GM18867 (cell line): ENCODE measurements at regions not wholly inside any gene's neighbourhood (a gene's known extent, or its start where the extent isn't known, plus 50 kb on each side); places are given as distances from the start of the nearest gene placed in this dataset.

Experiments
- ATAC-seq: cut with Tn5 transposase; IDR thresholded peaks from one replicate; pipeline ENCODE4 v1.9.1; 2021; ENCODE audit warnings: mild to moderate bottlenecking, moderate library complexity; ENCODE audit not compliant: unreplicated experiment

DNA sequence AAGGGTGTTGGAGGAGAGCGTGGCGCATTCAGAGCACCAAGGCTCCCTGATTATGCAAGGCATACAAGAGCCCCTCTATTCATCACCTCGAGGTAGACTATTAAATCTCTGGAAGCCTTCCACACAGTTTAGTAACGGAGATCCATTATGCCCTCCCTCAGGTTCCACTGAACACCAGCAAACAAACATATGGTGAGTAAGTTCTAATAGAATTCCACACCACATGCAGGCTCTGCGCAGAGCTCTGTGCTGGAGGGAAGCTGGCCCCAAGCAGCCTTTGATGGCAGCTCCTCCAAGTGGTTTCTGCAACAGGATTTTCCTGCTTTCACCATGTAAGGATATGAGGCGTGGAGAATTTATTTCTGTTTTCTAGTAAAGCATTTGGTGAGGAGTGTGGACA is 238.6 kb downstream of the C1D start:
- ATAC-seq, result no peak

GRCh38 chr2:67825476-67825875 is 237.3 kb downstream of the C1D start:
- no peak for ATAC-seq

DNA sequence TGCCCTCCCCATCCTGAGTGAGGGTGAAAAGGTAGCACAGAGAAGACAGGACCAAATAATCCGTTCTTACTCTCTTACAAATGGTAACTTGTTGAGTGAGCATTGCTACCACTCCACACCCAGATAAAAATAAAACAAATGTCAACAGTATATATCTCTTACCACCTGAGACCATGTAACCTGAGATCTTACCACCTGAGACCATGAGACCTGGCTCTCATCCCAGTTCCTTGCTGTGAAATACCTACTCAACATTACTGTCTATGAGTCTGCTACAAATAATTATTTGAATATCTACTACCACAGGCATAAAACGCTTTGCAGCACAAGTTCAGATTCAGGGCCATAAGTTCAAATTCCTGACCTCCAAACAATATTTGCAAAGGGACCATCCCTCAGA is 234.7 kb downstream of the C1D start:
- ATAC-seq, result no peak

GRCh38 chr2:67829470-67829869 is 233.3 kb downstream of the C1D start:
- ATAC-seq, result no peak

DNA sequence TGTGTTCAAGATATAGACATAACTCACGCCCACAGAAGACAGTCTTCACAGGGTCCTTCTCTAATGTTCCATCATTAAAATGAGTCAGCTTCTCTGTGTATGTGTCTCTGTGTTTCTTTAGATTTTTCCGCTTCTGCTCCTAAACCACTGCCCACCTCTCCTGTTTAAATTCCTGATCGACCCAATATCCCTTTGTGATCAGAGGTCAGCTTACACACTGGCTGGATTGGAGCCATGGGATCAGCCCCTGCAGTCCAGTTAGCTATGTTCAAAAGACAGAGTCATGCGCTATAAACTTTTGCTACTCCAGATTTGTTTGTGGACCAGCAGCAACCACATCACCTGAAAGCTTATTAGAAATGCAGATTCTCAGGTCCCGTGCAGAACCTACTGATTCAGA is 229.2 kb downstream of the C1D start:
- no peak for ATAC-seq

GRCh38 chr2:67834482-67834881 is 228.3 kb downstream of the C1D start:
- ATAC-seq, result no peak

- no peak for ATAC-seq
Observed at GRCh38 chr2:67835266-67835665, 227.5 kb downstream of the C1D start.

DNA sequence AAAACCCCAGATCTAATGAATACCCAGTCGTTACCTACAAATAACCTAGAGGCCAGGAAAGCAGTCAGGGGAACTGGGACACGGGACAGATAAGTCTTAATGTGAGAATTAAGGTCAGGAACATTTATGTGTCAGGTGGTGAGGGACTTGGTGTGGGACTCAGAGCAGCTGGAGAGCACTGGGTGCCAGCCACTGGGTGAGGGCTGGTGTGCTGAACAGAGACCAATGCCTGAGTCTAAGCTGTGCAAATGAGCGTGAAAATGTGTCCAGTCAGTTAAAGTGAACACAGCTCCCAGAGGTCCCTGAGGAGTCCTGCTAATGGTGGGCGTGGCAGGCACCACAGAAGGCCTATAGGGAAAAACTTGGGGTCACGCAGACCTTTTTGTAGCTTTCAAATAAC is 225.9 kb downstream of the C1D start:
- no peak for ATAC-seq

- ATAC-seq, result no peak
Observed at GRCh38 chr2:67838205-67838604, 224.6 kb downstream of the C1D start.

DNA sequence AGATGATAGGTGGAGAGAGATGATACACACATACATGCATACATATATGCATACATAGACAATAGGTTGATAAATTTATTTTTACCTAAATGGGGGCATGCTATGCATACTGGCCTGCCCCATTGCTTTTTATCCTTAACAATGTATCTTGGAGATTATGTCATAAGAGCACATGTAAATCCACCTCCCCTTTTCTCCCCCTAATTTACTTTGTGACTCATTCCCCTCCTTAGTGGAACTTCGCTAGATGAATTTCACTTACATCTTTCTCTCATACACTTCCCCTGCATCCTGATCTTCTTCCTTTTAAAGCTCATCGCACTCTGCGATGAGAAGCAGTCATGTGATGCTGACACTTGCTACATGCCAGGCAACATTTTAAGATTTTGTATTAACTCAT is 223.6 kb downstream of the C1D start:
- no peak for ATAC-seq

GRCh38 chr2:67839668-67840067 is 223.1 kb downstream of the C1D start:
- ATAC-seq, result no peak

DNA sequence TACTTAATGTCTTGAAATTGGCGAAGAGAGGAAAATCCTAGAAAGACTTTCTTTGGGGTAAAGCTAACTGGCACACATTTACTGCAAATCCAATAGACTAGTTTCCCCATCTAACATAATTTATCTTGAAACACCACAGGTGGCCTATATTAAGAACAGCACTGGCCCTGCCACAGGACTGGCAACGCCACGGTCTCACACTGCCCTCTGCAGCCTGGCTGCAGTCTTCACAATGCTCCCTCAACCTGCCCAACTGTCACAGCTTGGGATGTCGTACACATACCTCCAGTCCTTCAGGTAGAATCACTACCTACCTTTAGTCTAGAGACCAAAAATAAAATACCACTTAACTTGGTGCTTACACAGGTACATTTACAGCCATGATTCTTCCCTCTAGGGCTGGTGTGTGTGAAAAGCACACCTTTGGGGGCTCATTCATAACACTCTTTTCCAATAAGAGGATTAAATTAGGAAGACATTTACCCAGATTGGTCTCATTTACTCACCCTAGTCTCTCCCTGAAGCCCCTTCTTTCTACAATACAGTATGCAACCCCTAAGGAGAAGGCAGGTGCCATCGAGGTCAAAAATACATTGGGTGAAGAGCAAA is 222.2 kb downstream of the C1D start:
- ATAC-seq, result peak; percentile 96

GRCh38 chr2:67841711-67842110 is 221.1 kb downstream of the C1D start:
- no peak for ATAC-seq

GRCh38 chr2:67842375-67842959 is 220.3 kb downstream of the C1D start:
- ATAC-seq, result no peak

GRCh38 chr2:67844024-67844540 is 218.7 kb downstream of the C1D start:
- ATAC-seq, result no peak

GRCh38 chr2:67845621-67846369 is 217.0 kb downstream of the C1D start:
- no peak for ATAC-seq

- ATAC-seq, result peak; percentile 70
Observed at GRCh38 chr2:67846370-67847070, 216.3 kb downstream of the C1D start.

DNA sequence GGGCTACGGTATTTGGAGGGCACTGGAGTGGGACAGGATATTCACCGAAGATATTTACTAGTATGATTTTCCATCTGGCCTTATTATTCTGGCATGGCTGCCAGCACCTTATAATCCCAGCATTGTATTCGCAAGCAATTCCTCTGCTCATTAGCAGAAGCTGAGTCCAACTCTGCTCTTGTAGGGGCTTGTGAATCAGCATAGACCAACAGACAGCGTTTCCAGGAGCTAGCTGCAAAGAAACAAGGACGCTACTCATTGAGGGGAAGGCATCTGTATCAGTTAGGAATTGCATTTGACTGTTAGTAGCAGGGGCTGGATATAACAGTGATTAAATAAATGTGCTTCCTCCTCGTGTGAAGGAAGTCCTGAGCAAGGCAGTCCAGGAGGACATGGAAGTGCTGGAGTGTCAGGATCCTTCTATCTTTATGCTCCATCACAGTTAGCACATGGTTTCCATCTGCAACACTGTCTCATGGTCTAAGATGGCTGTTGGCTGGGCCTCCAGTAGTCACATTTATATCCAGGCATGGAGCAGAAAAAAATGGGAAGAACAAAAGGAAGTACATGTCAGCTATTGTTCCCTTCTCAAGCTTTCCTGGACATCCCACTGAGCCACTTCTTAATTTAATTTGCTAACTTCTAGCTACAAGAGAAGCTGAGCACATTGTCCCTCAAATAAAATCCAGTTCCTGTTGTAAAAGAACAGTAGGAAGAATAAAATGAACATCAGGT is 214.1 kb downstream of the C1D start:
- ATAC-seq, result no peak

DNA sequence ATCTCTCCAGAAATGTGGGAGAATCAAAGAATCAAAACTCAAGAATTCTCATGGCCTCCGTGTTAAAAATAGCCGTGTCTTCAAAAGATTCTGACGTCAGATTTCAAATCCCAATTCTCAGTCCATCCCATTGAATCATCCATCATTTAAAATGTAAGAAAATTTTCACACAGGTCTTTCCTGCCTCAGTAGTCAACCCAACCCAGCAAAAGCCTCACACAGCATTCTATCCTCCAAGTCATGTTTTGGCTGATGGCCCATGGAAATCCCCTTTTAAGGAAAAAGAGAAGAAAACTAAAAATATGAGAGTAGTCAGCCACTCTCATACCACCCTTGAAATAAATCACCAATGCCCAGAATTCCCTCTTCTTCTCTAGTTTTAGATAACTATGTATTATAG is 211.8 kb downstream of the C1D start:
- ATAC-seq, result no peak

GRCh38 chr2:67851956-67852824 is 210.6 kb downstream of the C1D start:
- ATAC-seq, result no peak
